Type B pancreatic cell (in vitro differentiated cells): ENCODE measurements at regions not wholly inside any gene's neighbourhood (a gene's known extent, or its start where the extent isn't known, plus 50 kb on each side); places are given as distances from the start of the nearest gene placed in this dataset.

Source experiments
- DNase-seq: peaks from one replicate; pipeline ENCODE4 v3.0.0; 2021; ENCODE audit warnings: mixed read lengths; ENCODE audit not compliant: unreplicated experiment; ENCODE audit errors: extremely low spot score
- H3K27ac Mint-ChIP-seq: 2 replicates; pipeline ENCODE4 v1.8.0; 2021; ENCODE audit warnings: mild to moderate bottlenecking, mixed read lengths
- H3K27me3 Mint-ChIP-seq: 2 replicates; pipeline ENCODE4 v1.8.0; 2021; ENCODE audit warnings: mixed read lengths
- H3K36me3 Mint-ChIP-seq: 2 replicates; pipeline ENCODE4 v1.8.0; 2021; ENCODE audit warnings: mixed read lengths
- H3K4me1 Mint-ChIP-seq: one replicate; pipeline ENCODE4 v1.8.0; 2021; ENCODE audit warnings: mixed read lengths; ENCODE audit not compliant: unreplicated experiment
- H3K4me3 Mint-ChIP-seq: 2 replicates; pipeline ENCODE4 v1.8.0; 2021; ENCODE audit warnings: mild to moderate bottlenecking, mixed read lengths
- H3K9me3 Mint-ChIP-seq: 2 replicates; pipeline ENCODE4 v1.8.0; 2021; ENCODE audit warnings: mixed read lengths
- CTCF ChIP-seq: fragments of 200-600 bp; sonication (generic); conservative IDR thresholded peaks from 2 replicates; pipeline ENCODE4 v1.5.0; 2021; ENCODE audit warnings: antibody characterized with exemption, mild to moderate bottlenecking

GRCh38 chr4:125961626-125962025 lies 646.9 kb downstream of the FAT4 start:
- no peak for TF ChIP-seq CTCF
- Mint-ChIP-seq H3K9me3 (no peaks in the 10 kb centered on the region), H3K4me1 (peaks cover under 1% of the 10 kb centered on the region), H3K36me3 (no peaks in the 10 kb centered on the region), H3K4me3 (no peak overlapping the region), H3K27me3 (no peaks in the 10 kb centered on the region), H3K27ac (no peak overlapping the region)
- no peak for DNase-seq

GRCh38 chr4:125975861-125976397 lies 661.2 kb downstream of the FAT4 start:
- Mint-ChIP-seq H3K27me3 (no peaks in the 10 kb centered on the region), H3K27ac (no peak overlapping the region), H3K36me3 (no peaks in the 10 kb centered on the region), H3K4me1 (no peaks in the 10 kb centered on the region), H3K9me3 (peaks cover 7% of the 10 kb centered on the region), H3K4me3 (no peak overlapping the region)
- TF ChIP-seq CTCF, result no peak
- DNase-seq, result no peak

- Mint-ChIP-seq H3K36me3 (no peaks in the 10 kb centered on the region), H3K27ac (no peak overlapping the region), H3K4me1 (no peaks in the 10 kb centered on the region), H3K27me3 (no peaks in the 10 kb centered on the region), H3K4me3 (no peak overlapping the region), H3K9me3 (no peaks in the 10 kb centered on the region)
- no peak for TF ChIP-seq CTCF
- DNase-seq, result no peak
Observed at GRCh38 chr4:125979950-125980349, 665.2 kb downstream of the FAT4 start.

GRCh38 chr4:125983168-125983567 lies 668.4 kb downstream of the FAT4 start:
- no peak overlapping the region for H3K27ac Mint-ChIP-seq
- H3K4me3 Mint-ChIP-seq, result no peak overlapping the region
- H3K36me3 Mint-ChIP-seq, result no peaks in the 10 kb centered on the region
- no peaks in the 10 kb centered on the region for H3K9me3 Mint-ChIP-seq
- no peak for DNase-seq
- TF ChIP-seq CTCF, result no peak
- H3K4me1 Mint-ChIP-seq, result no peaks in the 10 kb centered on the region
- no peaks in the 10 kb centered on the region for H3K27me3 Mint-ChIP-seq

- DNase-seq, result no peak
- Mint-ChIP-seq H3K36me3 (no peaks in the 10 kb centered on the region), H3K4me1 (no peaks in the 10 kb centered on the region), H3K27me3 (no peaks in the 10 kb centered on the region), H3K27ac (no peak overlapping the region), H3K4me3 (no peak overlapping the region), H3K9me3 (no peaks in the 10 kb centered on the region)
- TF ChIP-seq CTCF, result no peak
Observed at GRCh38 chr4:125985856-125986255, 671.1 kb downstream of the FAT4 start.

GRCh38 chr4:125986307-125986706 lies 671.6 kb downstream of the FAT4 start:
- H3K36me3 Mint-ChIP-seq, result no peaks in the 10 kb centered on the region

More at GRCh38 chr4:125986307-125986706, 671.6 kb downstream of the FAT4 start:
- Mint-ChIP-seq H3K9me3 (no peaks in the 10 kb centered on the region), H3K27me3 (no peaks in the 10 kb centered on the region), H3K27ac (no peak overlapping the region), H3K4me3 (no peak overlapping the region), H3K4me1 (no peaks in the 10 kb centered on the region)
- no peak for TF ChIP-seq CTCF
- DNase-seq, result no peak
